ENCODE measurements at regions not wholly inside any gene's neighbourhood (a gene's known extent, or its start where the extent isn't known, plus 50 kb on each side); places are given as distances from the start of the nearest gene placed in this dataset.

GRCh38 chr4:138908134-138908533, 107.4 kb upstream of the NOCT start:
- DNase-seq (no peak), ATAC-seq (ENCODE audit: poor library complexity) (no peak)
- intact Hi-C loops (cut with DNase I, micrococcal nuclease), result no loop called here

DNA sequence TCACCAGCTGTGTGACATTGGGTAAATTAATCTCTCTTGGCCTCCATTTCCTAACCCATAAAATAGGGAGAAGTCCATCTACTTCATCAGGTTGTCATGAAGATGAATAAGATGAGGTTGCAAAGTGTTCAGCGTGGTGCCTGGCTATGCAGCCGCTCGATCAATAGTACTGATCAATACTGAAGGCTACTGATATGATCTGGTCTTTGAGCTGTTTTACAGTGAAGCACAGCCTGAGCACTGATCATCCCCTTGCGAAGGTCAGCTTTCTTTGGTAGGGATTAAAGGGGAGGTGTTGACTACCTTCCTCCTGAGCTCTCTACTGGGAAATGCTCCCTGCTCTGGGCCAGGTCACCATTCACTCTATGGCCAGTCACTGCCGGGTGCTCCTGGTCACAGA, 108.4 kb upstream of the NOCT start:
- ChIA-PET CTCF (no interaction called here), POLR2A (no interaction called here)
- Mint-ChIP-seq H3K27me3 (no peaks in the 10 kb centered on the region), H3K27ac (no peak overlapping the region), H3K4me3 (no peak overlapping the region), H3K4me1 (ENCODE audit: low read depth) (no peaks in the 10 kb centered on the region), H3K9me3 (no peaks in the 10 kb centered on the region), H3K36me3 (ENCODE audit: low read depth) (no peaks in the 10 kb centered on the region)
- DNase-seq (no peak), ATAC-seq (ENCODE audit: poor library complexity) (no peak)
- H3K9me3 ChIP-seq (ENCODE audit: control insufficient read depth in 1 of 2, insufficient read depth in 1 of 2, low read length in 2 of 2), result no peaks in the 10 kb centered on the region
- H3K27me3 ChIP-seq (ENCODE audit: control insufficient read depth in 1 of 2, insufficient read depth in 2 of 2, low read length in 2 of 2), result peaks cover 0 to 4% of the 10 kb centered on the region in 2 experiments
- H3K36me3 ChIP-seq (ENCODE audit: insufficient read depth, low read length), result no peaks in the 10 kb centered on the region
- intact Hi-C loops (cut with DNase I, micrococcal nuclease), result no loop called here
- no peak overlapping the region for H3K4me3 ChIP-seq (ENCODE audit: low read length)
- no peak overlapping the region for H3K27ac ChIP-seq (ENCODE audit: low read depth in 1 of 2, low read length in 2 of 2)
- TF ChIP-seq, protein P1, sequence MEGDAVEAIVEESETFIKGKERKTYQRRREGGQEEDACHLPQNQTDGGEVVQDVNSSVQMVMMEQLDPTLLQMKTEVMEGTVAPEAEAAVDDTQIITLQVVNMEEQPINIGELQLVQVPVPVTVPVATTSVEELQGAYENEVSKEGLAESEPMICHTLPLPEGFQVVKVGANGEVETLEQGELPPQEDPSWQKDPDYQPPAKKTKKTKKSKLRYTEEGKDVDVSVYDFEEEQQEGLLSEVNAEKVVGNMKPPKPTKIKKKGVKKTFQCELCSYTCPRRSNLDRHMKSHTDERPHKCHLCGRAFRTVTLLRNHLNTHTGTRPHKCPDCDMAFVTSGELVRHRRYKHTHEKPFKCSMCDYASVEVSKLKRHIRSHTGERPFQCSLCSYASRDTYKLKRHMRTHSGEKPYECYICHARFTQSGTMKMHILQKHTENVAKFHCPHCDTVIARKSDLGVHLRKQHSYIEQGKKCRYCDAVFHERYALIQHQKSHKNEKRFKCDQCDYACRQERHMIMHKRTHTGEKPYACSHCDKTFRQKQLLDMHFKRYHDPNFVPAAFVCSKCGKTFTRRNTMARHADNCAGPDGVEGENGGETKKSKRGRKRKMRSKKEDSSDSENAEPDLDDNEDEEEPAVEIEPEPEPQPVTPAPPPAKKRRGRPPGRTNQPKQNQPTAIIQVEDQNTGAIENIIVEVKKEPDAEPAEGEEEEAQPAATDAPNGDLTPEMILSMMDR (IDR thresholded peaks at IDR 0.05), result no peak
- H3K4me1 ChIP-seq (ENCODE audit: insufficient read depth, low read length), result no peaks in the 10 kb centered on the region

More at GRCh38 chr4:138908134-138908533, 107.4 kb upstream of the NOCT start:
- POLR2A ChIA-PET, result no interaction called here
- Mint-ChIP-seq H3K36me3 (ENCODE audit: low read depth) (no peaks in the 10 kb centered on the region), H3K9me3 (no peaks in the 10 kb centered on the region), H3K27me3 (no peaks in the 10 kb centered on the region), H3K4me3 (no peak overlapping the region), H3K27ac (no peak overlapping the region), H3K4me1 (ENCODE audit: low read depth) (no peaks in the 10 kb centered on the region)
- CTCF ChIA-PET, result no interaction called here
- TF ChIP-seq, protein P1 (IDR thresholded peaks at IDR 0.05), result no peak
- Histone ChIP-seq H3K4me3 (ENCODE audit: low read length) (no peak overlapping the region), H3K27me3 (ENCODE audit: control insufficient read depth in 1 of 2, insufficient read depth in 2 of 2, low read length in 2 of 2) (peaks cover 0 to 4% of the 10 kb centered on the region in 2 experiments), H3K36me3 (ENCODE audit: insufficient read depth, low read length) (no peaks in the 10 kb centered on the region), H3K27ac (ENCODE audit: low read depth in 1 of 2, low read length in 2 of 2) (no peak overlapping the region), H3K4me1 (ENCODE audit: insufficient read depth, low read length) (no peaks in the 10 kb centered on the region), H3K9me3 (ENCODE audit: control insufficient read depth in 1 of 2, insufficient read depth in 1 of 2, low read length in 2 of 2) (no peaks in the 10 kb centered on the region)

DNA sequence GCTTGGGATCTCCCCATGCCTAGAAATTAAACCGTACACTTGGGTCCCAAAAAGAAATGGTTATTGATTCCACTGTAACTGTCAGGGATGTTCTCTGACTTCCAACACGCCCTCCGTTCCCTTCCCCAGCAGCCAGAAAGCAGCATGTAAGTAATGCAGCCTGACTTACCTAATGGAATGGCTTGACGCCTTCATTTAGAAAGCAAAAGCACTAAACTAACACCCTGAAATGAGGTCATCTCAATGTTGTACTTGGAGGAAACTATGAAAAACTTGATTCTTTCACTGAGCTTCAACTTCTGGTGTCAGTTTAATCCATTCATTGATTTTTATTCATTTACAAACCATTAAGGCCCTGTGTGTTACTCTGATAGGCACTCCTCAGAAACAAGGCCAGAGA, 110.8 kb upstream of the NOCT start:
- POLR2A ChIA-PET, result no interaction called here
- Histone ChIP-seq H3K27ac (ENCODE audit: low read depth in 1 of 2, low read length in 2 of 2) (no peak overlapping the region), H3K4me3 (ENCODE audit: low read length) (no peak overlapping the region), H3K4me1 (ENCODE audit: insufficient read depth, low read length) (no peaks in the 10 kb centered on the region), H3K9me3 (ENCODE audit: control insufficient read depth in 1 of 2, insufficient read depth in 1 of 2, low read length in 2 of 2) (no peaks in the 10 kb centered on the region), H3K36me3 (ENCODE audit: insufficient read depth, low read length) (no peaks in the 10 kb centered on the region), H3K27me3 (ENCODE audit: control insufficient read depth in 1 of 2, insufficient read depth in 2 of 2, low read length in 2 of 2) (peaks cover 0 to 4% of the 10 kb centered on the region in 2 experiments)
- no peak overlapping the region for H3K4me3 Mint-ChIP-seq
- H3K36me3 Mint-ChIP-seq (ENCODE audit: low read depth), result no peaks in the 10 kb centered on the region
- no peaks in the 10 kb centered on the region for H3K4me1 Mint-ChIP-seq (ENCODE audit: low read depth)
- H3K9me3 Mint-ChIP-seq, result no peaks in the 10 kb centered on the region
- H3K27ac Mint-ChIP-seq, result no peak overlapping the region
- CTCF ChIA-PET, result no interaction called here
- ATAC-seq (ENCODE audit: poor library complexity), result no peak
- no peaks in the 10 kb centered on the region for H3K27me3 Mint-ChIP-seq
- intact Hi-C loops (cut with DNase I, micrococcal nuclease), result no loop called here
- DNase-seq, result no peak
- TF ChIP-seq, protein P1 (IDR thresholded peaks at IDR 0.05), result no peak

Data from CD4-positive, alpha-beta T cell (primary cell).